ENCODE measurements at regions not wholly inside any gene's neighbourhood (a gene's known extent, or its start where the extent isn't known, plus 50 kb on each side); places are given as distances from the start of the nearest gene placed in this dataset.

DNA sequence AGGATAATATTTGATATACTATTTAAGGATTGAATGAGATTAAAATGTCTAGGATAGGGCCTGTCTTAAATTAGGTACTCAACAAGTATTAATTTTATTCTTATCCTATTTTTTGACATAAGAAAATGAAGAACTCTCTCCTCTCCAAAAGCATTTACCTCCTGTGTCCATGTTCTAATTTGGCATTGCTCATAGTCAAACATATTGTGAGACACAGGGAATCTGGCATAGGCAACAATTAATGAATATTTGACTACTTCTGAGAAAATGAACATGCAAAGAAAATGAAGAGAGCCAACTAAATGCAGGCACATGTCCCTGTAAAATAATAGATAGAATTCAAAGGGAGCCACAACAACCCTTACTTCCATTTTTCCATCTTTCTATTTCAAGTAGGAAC is 198.5 kb upstream of the C11orf87 start:
- H3K27ac ChIP-seq = no peak overlapping the region
- TF ChIP-seq POLR2AphosphoS5 (IDR thresholded peaks at IDR 0.05) (no peak), POLR2A (IDR thresholded peaks at IDR 0.05) (no peak), EP300 (IDR thresholded peaks at IDR 0.05; ENCODE audit: low read depth) (no peak)
- TF ChIP-seq, protein P1, sequence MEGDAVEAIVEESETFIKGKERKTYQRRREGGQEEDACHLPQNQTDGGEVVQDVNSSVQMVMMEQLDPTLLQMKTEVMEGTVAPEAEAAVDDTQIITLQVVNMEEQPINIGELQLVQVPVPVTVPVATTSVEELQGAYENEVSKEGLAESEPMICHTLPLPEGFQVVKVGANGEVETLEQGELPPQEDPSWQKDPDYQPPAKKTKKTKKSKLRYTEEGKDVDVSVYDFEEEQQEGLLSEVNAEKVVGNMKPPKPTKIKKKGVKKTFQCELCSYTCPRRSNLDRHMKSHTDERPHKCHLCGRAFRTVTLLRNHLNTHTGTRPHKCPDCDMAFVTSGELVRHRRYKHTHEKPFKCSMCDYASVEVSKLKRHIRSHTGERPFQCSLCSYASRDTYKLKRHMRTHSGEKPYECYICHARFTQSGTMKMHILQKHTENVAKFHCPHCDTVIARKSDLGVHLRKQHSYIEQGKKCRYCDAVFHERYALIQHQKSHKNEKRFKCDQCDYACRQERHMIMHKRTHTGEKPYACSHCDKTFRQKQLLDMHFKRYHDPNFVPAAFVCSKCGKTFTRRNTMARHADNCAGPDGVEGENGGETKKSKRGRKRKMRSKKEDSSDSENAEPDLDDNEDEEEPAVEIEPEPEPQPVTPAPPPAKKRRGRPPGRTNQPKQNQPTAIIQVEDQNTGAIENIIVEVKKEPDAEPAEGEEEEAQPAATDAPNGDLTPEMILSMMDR (IDR thresholded peaks at IDR 0.05) = no peak
- H3K9me3 ChIP-seq = no peaks in the 10 kb centered on the region
- H3K4me3 ChIP-seq = no peak overlapping the region
- intact Hi-C loops (cut with DNase I; ENCODE audit: low total_unique reads) = no loop called here
- no peaks in the 10 kb centered on the region for H3K36me3 ChIP-seq
- H3K4me1 ChIP-seq = no peaks in the 10 kb centered on the region
- H3K27me3 ChIP-seq = no peaks in the 10 kb centered on the region
- no peak for DNase-seq
- in situ Hi-C loops (cut with MboI; ENCODE audit: low pct_ligation_motif_present in 1 of 4, low pct_unique_long_range_greater_than_20kb in 1 of 4, low sequenced_read_pairs in 3 of 4) = no loop called here

DNA sequence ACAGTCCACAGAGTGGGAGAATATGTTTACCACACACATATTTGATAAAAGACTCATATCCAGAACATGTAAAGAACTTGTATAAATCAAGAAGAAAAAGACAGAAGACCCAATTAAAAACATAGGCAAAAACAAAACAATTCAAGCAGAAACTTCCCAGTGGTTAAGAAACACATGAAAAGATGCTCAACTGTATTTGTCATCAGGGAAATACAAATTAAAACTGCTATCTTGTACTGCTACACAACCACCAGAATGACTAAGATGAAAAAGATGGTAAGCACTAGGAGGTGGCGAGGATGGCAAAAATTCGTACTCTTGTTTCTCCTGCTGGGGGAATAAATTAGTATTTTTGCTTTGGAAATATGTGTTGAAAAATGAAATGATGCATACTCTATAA is 192.3 kb upstream of the C11orf87 start:
- WGBS, 2 donors (ENCODE audit: low coverage in 1 of 2) = 75 to 88% methylated on average over 2 of the region's 2 CpGs
- TF ChIP-seq, protein P1 (IDR thresholded peaks at IDR 0.05) = no peak
- intact Hi-C loops (cut with DNase I; ENCODE audit: low total_unique reads) (no loop called here), in situ Hi-C loops (cut with MboI; ENCODE audit: low pct_ligation_motif_present in 1 of 4, low pct_unique_long_range_greater_than_20kb in 1 of 4, low sequenced_read_pairs in 3 of 4) (no loop called here)
- Histone ChIP-seq H3K4me1 (no peaks in the 10 kb centered on the region), H3K4me3 (no peak overlapping the region), H3K27ac (no peak overlapping the region), H3K36me3 (no peaks in the 10 kb centered on the region), H3K9me3 (no peaks in the 10 kb centered on the region), H3K27me3 (no peaks in the 10 kb centered on the region)
- DNase-seq = no peak

DNA sequence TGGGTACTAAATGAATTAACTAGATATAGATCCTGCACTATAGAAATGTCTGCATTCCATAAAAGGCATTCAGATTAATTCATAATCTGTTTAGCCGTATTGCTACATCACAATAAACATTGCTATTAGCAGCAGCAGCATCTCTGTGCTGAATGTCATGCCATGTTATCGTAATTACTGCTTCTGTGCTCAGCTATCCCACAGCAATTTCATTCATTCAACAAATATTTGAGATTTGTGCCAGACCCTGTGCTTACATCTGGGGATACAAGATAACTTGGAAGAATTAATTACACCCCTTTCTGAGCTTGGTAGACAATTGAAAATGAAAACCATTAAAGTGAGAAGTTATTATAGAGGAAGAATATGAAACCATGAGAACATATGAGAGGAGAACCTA is 185.8 kb upstream of the C11orf87 start:
- no peak for DNase-seq
- WGBS, 2 donors (ENCODE audit: low coverage in 1 of 2) = 81 to 94% methylated on average over 2 of the region's 2 CpGs

DNA sequence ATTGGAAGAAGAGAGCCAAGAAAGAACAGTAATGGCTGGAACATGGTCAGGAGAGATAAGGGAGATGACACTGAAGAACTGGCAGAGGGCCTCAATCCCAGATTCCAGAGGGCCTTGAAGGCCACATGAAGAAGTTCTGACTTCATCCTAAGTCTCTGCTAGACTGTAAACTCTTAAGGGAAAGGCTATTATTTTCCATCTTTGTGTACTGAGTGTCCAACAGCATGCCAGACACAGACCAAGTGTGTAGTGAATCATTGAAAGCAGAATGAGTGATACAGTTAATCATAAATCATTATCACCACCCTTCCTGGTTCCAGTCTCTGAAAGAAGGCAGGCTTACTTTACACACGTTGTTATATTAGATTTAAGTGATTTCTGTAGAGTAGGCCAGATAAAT is 185.3 kb upstream of the C11orf87 start:
- Histone ChIP-seq H3K27ac (no peak overlapping the region), H3K36me3 (no peaks in the 10 kb centered on the region), H3K9me3 (no peaks in the 10 kb centered on the region), H3K4me1 (no peaks in the 10 kb centered on the region), H3K27me3 (no peaks in the 10 kb centered on the region), H3K4me3 (no peak overlapping the region)
- in situ Hi-C loops (cut with MboI; ENCODE audit: low pct_ligation_motif_present in 1 of 4, low pct_unique_long_range_greater_than_20kb in 1 of 4, low sequenced_read_pairs in 3 of 4) = no loop called here
- intact Hi-C loops (cut with DNase I; ENCODE audit: low total_unique reads) = no loop called here
- TF ChIP-seq, protein P1 (IDR thresholded peaks at IDR 0.05) = no peak
- TF ChIP-seq EP300 (IDR thresholded peaks at IDR 0.05; ENCODE audit: low read depth) (no peak), POLR2AphosphoS5 (IDR thresholded peaks at IDR 0.05) (no peak), POLR2A (IDR thresholded peaks at IDR 0.05) (no peak)
- WGBS, 2 donors (ENCODE audit: low coverage in 1 of 2) = 0 to 27% methylated on average over 1 of the region's 1 CpG
- DNase-seq = no peak

More for the DNA sequence above, 185.8 kb upstream of the C11orf87 start:
- H3K27me3 ChIP-seq = no peaks in the 10 kb centered on the region
- H3K36me3 ChIP-seq = no peaks in the 10 kb centered on the region
- no peak overlapping the region for H3K4me3 ChIP-seq
- intact Hi-C loops (cut with DNase I; ENCODE audit: low total_unique reads) = no loop called here
- H3K4me1 ChIP-seq = no peaks in the 10 kb centered on the region
- TF ChIP-seq, protein P1 (IDR thresholded peaks at IDR 0.05) = no peak
- TF ChIP-seq EP300 (IDR thresholded peaks at IDR 0.05; ENCODE audit: low read depth) (no peak), POLR2A (IDR thresholded peaks at IDR 0.05) (no peak), POLR2AphosphoS5 (IDR thresholded peaks at IDR 0.05) (no peak)
- in situ Hi-C loops (cut with MboI; ENCODE audit: low pct_ligation_motif_present in 1 of 4, low pct_unique_long_range_greater_than_20kb in 1 of 4, low sequenced_read_pairs in 3 of 4) = no loop called here
- H3K27ac ChIP-seq = no peak overlapping the region
- no peaks in the 10 kb centered on the region for H3K9me3 ChIP-seq

Data from transverse colon (tissue), 4 donors.